WTC11 (cell line): ENCODE measurements at regions not wholly inside any gene's neighbourhood (a gene's known extent, or its start where the extent isn't known, plus 50 kb on each side); places are given as distances from the start of the nearest gene placed in this dataset.

ENCODE experiments used
- ATAC-seq: fragments of 200-7000 bp; cut with Tn5 transposase; 2 replicates; pipeline ENCODE4 v1.10.0; 2021; ENCODE audit warnings: mild to moderate bottlenecking, moderate library complexity
- CTCF ChIA-PET: fragments of 300-600 bp; sonication (Branson Sonifier 250); formaldehyde crosslinking; loops from one replicate; lab custom pipeline; 2021; ENCODE audit warnings: antibody characterized with exemption; lab: Charles Lee
- POLR2A ChIA-PET: fragments of 350-600 bp; sonication (Branson Sonifier 250); formaldehyde crosslinking; loops from one replicate; lab custom pipeline; 2021; ENCODE audit warnings: antibody characterized with exemption; lab: Charles Lee
- DNase-seq: peaks from one replicate; pipeline ENCODE4 v3.0.0; 2021; ENCODE audit warnings: low spot score
- H3K27ac Mint-ChIP-seq: 2 replicates; pipeline ENCODE4 v1.8.0; 2021; ENCODE audit warnings: mixed read lengths
- H3K27me3 Mint-ChIP-seq: 2 replicates; pipeline ENCODE4 v1.8.0; 2021; ENCODE audit warnings: low read depth, mild to moderate bottlenecking, moderate library complexity, mixed read lengths
- H3K36me3 Mint-ChIP-seq: 2 replicates; pipeline ENCODE4 v1.8.0; 2021; ENCODE audit warnings: mixed read lengths
- H3K4me1 Mint-ChIP-seq: 2 replicates; pipeline ENCODE4 v1.8.0; 2022; ENCODE audit warnings: mixed read lengths
- H3K4me3 Mint-ChIP-seq: 2 replicates; pipeline ENCODE4 v1.8.0; 2021; ENCODE audit warnings: mild to moderate bottlenecking, moderate library complexity, mixed read lengths
- H3K9me3 Mint-ChIP-seq: 2 replicates; pipeline ENCODE4 v1.8.0; 2021; ENCODE audit warnings: mixed read lengths
- ATF1 ChIP-seq: sonication (generic); formaldehyde crosslinking; IDR thresholded peaks from 2 replicates; pipeline ENCODE4 v1.8.1; 2023; ENCODE audit warnings: mild to moderate bottlenecking, moderate library complexity, missing genetic modification reagents
- CREM ChIP-seq: sonication (generic); formaldehyde crosslinking; IDR thresholded peaks from 2 replicates; pipeline ENCODE4 v1.8.1; 2022; ENCODE audit warnings: mild to moderate bottlenecking, missing genetic modification reagents, moderate library complexity
- FOXJ3 ChIP-seq: sonication (generic); formaldehyde crosslinking; IDR thresholded peaks from 2 replicates; pipeline ENCODE4 v1.9.0; 2021; ENCODE audit warnings: missing genetic modification reagents, mild to moderate bottlenecking, borderline replicate concordance
- OVOL2 ChIP-seq: fragments of 250-450 bp; sonication (Bioruptor Pico); IDR thresholded peaks from 2 replicates; pipeline ENCODE4 v1.9.0; 2021; ENCODE audit warnings: mild to moderate bottlenecking, borderline replicate concordance
- SP1 ChIP-seq: sonication (generic); formaldehyde crosslinking; conservative IDR thresholded peaks from 2 replicates; pipeline ENCODE4 v1.8.1; 2022; ENCODE audit warnings: missing genetic modification reagents
- ZBTB21 ChIP-seq: sonication (generic); formaldehyde crosslinking; IDR thresholded peaks from 2 replicates; pipeline ENCODE4 v1.8.1; 2023; ENCODE audit warnings: mild to moderate bottlenecking, missing genetic modification reagents, borderline replicate concordance
- ZNF671 ChIP-seq: fragments of 250-450 bp; sonication (Bioruptor Pico); IDR thresholded peaks from 2 replicates; pipeline ENCODE4 v1.8.0; 2021; ENCODE audit warnings: mild to moderate bottlenecking
- TF ChIP-seq, protein P1 (sequence below): sonication (generic); formaldehyde crosslinking; IDR thresholded peaks from 2 replicates; pipeline ENCODE4 v1.8.1; 2022; ENCODE audit warnings: mild to moderate bottlenecking, missing genetic modification reagents, moderate library complexity, borderline replicate concordance
- TF ChIP-seq, protein P2 (sequence below): sonication (generic); formaldehyde crosslinking; IDR thresholded peaks from 2 replicates; pipeline ENCODE4 v1.8.1; 2022; ENCODE audit warnings: missing genetic modification reagents, borderline replicate concordance
- TF ChIP-seq, protein P3 (sequence below): sonication (generic); formaldehyde crosslinking; IDR thresholded peaks from 2 replicates; pipeline ENCODE4 v1.8.1; 2022; ENCODE audit warnings: low read depth, mild to moderate bottlenecking, moderate library complexity, missing genetic modification reagents, borderline replicate concordance
- TF ChIP-seq, protein P4 (sequence below): sonication (generic); formaldehyde crosslinking; IDR thresholded peaks from 2 replicates; pipeline ENCODE4 v1.8.1; 2023; ENCODE audit warnings: mild to moderate bottlenecking, missing genetic modification reagents, moderate library complexity
- TF ChIP-seq, protein P5 (sequence below): fragments of 200-600 bp; IDR thresholded peaks from 2 replicates; pipeline ENCODE4 v1.8.0; 2022; ENCODE audit warnings: antibody characterized with exemption

DNA sequence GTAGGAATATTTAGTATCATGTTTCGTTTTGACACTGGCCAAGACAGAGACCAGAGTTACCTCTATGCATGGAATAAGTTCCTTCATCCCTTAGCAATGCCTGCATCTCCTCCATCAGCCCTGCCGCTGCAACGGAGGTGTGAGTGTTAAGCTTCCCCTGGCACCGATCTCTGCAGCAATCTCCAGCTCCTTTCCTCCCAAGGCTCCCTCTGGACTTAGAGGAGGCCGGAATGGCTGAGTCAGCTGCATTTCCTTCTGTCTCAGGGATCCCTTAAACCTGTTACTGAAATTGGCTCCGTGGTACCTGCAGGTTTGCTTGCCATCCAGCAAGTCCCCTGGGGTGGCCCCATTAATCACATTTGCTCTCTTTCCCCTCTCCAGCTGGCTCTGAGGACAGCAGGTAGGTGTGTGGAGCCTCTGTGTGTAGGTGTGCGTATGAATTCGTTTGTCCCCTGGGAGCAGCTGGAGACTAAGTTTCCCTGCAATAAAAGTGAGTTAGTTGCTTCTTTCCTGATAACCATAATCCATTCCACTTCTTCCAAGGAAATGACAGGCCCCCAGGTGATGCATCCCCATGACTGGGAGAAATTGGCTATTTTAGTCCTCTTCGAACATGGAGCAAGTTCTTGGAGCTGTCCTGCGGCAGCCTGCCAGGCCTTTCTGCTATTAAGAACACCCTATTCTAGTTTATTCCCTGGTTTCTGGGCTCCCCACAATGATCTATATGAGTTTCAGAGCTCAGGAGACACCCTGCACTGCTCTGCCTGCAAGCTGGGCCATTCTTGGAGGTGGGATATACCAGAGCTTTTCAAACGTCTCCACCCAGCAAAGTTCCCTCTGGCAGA, 457.2 kb upstream of the CADM1 start:
- POLR2A ChIA-PET: no interaction called here
- H3K27me3 Mint-ChIP-seq: peaks cover 51% of the 10 kb centered on the region
- peaks cover 24% of the 10 kb centered on the region for H3K4me1 Mint-ChIP-seq

DNA sequence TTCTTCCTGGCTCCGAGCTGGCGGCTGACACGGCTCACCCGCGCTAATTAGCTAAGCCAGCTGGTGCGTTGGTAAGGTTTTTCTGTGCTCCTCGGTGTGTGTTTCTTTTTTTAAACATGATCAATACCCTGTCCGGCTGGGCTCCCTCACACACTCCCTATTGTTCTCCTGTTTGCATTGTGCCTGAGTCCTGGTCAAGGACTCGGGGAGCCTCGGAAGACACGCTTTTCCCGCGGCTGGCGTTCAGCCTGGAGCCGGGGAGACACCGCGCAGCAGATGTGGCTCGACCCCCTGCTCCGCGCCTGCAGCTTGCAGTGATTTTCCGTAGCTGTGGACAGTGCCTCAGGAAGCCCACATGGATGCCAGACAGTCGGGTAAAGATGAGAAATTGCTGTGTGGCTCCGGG, 454.9 kb upstream of the CADM1 start:
- POLR2A ChIA-PET: no interaction called here
- Mint-ChIP-seq H3K27me3 (peaks cover 28% of the 10 kb centered on the region), H3K9me3 (no peaks in the 10 kb centered on the region), H3K4me3 (no peak overlapping the region), H3K4me1 (peaks cover 31% of the 10 kb centered on the region), H3K27ac (no peak overlapping the region), H3K36me3 (no peaks in the 10 kb centered on the region)
- no peak for ATAC-seq
- TF ChIP-seq, protein P1, sequence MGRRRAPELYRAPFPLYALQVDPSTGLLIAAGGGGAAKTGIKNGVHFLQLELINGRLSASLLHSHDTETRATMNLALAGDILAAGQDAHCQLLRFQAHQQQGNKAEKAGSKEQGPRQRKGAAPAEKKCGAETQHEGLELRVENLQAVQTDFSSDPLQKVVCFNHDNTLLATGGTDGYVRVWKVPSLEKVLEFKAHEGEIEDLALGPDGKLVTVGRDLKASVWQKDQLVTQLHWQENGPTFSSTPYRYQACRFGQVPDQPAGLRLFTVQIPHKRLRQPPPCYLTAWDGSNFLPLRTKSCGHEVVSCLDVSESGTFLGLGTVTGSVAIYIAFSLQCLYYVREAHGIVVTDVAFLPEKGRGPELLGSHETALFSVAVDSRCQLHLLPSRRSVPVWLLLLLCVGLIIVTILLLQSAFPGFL (CRISPR knock-in tag): no peak
- TF ChIP-seq ZNF671 (CRISPR knock-in tag): no peak
- TF ChIP-seq, protein P2, sequence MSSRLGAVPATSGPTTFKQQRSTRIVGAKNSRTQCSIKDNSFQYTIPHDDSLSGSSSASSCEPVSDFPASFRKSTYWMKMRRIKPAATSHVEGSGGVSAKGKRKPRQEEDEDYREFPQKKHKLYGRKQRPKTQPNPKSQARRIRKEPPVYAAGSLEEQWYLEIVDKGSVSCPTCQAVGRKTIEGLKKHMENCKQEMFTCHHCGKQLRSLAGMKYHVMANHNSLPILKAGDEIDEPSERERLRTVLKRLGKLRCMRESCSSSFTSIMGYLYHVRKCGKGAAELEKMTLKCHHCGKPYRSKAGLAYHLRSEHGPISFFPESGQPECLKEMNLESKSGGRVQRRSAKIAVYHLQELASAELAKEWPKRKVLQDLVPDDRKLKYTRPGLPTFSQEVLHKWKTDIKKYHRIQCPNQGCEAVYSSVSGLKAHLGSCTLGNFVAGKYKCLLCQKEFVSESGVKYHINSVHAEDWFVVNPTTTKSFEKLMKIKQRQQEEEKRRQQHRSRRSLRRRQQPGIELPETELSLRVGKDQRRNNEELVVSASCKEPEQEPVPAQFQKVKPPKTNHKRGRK: no peak
- TF ChIP-seq SP1: no peak
- TF ChIP-seq, protein P3, sequence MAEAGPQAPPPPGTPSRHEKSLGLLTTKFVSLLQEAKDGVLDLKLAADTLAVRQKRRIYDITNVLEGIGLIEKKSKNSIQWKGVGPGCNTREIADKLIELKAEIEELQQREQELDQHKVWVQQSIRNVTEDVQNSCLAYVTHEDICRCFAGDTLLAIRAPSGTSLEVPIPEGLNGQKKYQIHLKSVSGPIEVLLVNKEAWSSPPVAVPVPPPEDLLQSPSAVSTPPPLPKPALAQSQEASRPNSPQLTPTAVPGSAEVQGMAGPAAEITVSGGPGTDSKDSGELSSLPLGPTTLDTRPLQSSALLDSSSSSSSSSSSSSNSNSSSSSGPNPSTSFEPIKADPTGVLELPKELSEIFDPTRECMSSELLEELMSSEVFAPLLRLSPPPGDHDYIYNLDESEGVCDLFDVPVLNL (CRISPR knock-in tag): no peak
- CTCF ChIA-PET: interaction anchor here (1.0 to 1.2 kb wide), 2 partner anchors 16 to 115 kb away, joined by 3 read pairs; no protein-coding TSS in a partner anchor
- no peak for DNase-seq

More for the DNA sequence above, 457.2 kb upstream of the CADM1 start:
- CTCF ChIA-PET: interaction anchor here (1.5 to 1.6 kb wide), 2 partner anchors 117 to 255 kb away, joined by 4 to 7 read pairs; no protein-coding TSS in a partner anchor
- Mint-ChIP-seq H3K36me3 (no peaks in the 10 kb centered on the region), H3K4me3 (no peak overlapping the region), H3K9me3 (no peaks in the 10 kb centered on the region), H3K27ac (no peak overlapping the region; the same call in 1 of the 2 replicates)
- no peak; the same call in 1 of the 2 replicates for ATAC-seq
- no peak for DNase-seq
- TF ChIP-seq ZBTB21 (CRISPR knock-in tag) (no peak), FOXJ3 (CRISPR knock-in tag) (no peak), CREM (CRISPR knock-in tag) (no peak), ATF1 (no peak), OVOL2 (no peak)
- TF ChIP-seq, protein P4, sequence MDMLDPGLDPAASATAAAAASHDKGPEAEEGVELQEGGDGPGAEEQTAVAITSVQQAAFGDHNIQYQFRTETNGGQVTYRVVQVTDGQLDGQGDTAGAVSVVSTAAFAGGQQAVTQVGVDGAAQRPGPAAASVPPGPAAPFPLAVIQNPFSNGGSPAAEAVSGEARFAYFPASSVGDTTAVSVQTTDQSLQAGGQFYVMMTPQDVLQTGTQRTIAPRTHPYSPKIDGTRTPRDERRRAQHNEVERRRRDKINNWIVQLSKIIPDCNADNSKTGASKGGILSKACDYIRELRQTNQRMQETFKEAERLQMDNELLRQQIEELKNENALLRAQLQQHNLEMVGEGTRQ: no peak
- TF ChIP-seq, protein P5, sequence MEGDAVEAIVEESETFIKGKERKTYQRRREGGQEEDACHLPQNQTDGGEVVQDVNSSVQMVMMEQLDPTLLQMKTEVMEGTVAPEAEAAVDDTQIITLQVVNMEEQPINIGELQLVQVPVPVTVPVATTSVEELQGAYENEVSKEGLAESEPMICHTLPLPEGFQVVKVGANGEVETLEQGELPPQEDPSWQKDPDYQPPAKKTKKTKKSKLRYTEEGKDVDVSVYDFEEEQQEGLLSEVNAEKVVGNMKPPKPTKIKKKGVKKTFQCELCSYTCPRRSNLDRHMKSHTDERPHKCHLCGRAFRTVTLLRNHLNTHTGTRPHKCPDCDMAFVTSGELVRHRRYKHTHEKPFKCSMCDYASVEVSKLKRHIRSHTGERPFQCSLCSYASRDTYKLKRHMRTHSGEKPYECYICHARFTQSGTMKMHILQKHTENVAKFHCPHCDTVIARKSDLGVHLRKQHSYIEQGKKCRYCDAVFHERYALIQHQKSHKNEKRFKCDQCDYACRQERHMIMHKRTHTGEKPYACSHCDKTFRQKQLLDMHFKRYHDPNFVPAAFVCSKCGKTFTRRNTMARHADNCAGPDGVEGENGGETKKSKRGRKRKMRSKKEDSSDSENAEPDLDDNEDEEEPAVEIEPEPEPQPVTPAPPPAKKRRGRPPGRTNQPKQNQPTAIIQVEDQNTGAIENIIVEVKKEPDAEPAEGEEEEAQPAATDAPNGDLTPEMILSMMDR: no peak
